Type B pancreatic cell (in vitro differentiated cells): ENCODE measurements at regions not wholly inside any gene's neighbourhood (a gene's known extent, or its start where the extent isn't known, plus 50 kb on each side); places are given as distances from the start of the nearest gene placed in this dataset.

Experiments used
- DNase-seq: peaks from one replicate; pipeline ENCODE4 v3.0.0; 2021; ENCODE audit warnings: mixed read lengths; ENCODE audit not compliant: unreplicated experiment; ENCODE audit errors: extremely low spot score
- H3K27ac Mint-ChIP-seq: 2 replicates; pipeline ENCODE4 v1.8.0; 2021; ENCODE audit warnings: mild to moderate bottlenecking, mixed read lengths
- H3K27me3 Mint-ChIP-seq: 2 replicates; pipeline ENCODE4 v1.8.0; 2021; ENCODE audit warnings: mixed read lengths
- H3K36me3 Mint-ChIP-seq: 2 replicates; pipeline ENCODE4 v1.8.0; 2021; ENCODE audit warnings: mixed read lengths
- H3K4me1 Mint-ChIP-seq: one replicate; pipeline ENCODE4 v1.8.0; 2021; ENCODE audit warnings: mixed read lengths; ENCODE audit not compliant: unreplicated experiment
- H3K4me3 Mint-ChIP-seq: 2 replicates; pipeline ENCODE4 v1.8.0; 2021; ENCODE audit warnings: mild to moderate bottlenecking, mixed read lengths
- H3K9me3 Mint-ChIP-seq: 2 replicates; pipeline ENCODE4 v1.8.0; 2021; ENCODE audit warnings: mixed read lengths
- TF ChIP-seq, protein P1 (sequence below): fragments of 200-600 bp; sonication (generic); conservative IDR thresholded peaks from 2 replicates; pipeline ENCODE4 v1.5.0; 2021; ENCODE audit warnings: antibody characterized with exemption, mild to moderate bottlenecking

DNA sequence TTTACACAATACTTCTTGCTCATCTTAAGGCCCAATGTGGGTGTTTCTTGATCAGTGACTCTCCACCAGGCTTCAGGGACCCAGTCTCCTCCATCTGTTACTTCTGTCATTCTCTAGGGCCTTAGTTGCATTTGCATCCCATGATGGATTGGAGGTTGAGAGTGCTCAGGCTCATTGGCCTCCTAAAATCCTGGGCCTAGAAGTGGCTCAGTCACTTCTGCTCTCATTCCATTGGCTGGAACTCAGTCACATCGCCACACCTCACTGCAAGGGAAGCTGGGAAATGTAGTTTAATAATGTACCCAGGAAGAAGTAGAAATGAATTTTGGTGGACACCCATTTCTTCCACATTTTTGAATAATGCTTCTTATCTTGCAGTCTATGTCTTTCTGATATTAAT, 223.5 kb downstream of the HRH4 start:
- H3K9me3 Mint-ChIP-seq = peaks cover 4% of the 10 kb centered on the region
- H3K4me1 Mint-ChIP-seq = no peaks in the 10 kb centered on the region
- TF ChIP-seq, protein P1, sequence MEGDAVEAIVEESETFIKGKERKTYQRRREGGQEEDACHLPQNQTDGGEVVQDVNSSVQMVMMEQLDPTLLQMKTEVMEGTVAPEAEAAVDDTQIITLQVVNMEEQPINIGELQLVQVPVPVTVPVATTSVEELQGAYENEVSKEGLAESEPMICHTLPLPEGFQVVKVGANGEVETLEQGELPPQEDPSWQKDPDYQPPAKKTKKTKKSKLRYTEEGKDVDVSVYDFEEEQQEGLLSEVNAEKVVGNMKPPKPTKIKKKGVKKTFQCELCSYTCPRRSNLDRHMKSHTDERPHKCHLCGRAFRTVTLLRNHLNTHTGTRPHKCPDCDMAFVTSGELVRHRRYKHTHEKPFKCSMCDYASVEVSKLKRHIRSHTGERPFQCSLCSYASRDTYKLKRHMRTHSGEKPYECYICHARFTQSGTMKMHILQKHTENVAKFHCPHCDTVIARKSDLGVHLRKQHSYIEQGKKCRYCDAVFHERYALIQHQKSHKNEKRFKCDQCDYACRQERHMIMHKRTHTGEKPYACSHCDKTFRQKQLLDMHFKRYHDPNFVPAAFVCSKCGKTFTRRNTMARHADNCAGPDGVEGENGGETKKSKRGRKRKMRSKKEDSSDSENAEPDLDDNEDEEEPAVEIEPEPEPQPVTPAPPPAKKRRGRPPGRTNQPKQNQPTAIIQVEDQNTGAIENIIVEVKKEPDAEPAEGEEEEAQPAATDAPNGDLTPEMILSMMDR = no peak
- no peak overlapping the region for H3K4me3 Mint-ChIP-seq
- peaks cover 4% of the 10 kb centered on the region for H3K27me3 Mint-ChIP-seq
- H3K36me3 Mint-ChIP-seq = no peaks in the 10 kb centered on the region
- H3K27ac Mint-ChIP-seq = no peak overlapping the region
- DNase-seq = no peak

DNA sequence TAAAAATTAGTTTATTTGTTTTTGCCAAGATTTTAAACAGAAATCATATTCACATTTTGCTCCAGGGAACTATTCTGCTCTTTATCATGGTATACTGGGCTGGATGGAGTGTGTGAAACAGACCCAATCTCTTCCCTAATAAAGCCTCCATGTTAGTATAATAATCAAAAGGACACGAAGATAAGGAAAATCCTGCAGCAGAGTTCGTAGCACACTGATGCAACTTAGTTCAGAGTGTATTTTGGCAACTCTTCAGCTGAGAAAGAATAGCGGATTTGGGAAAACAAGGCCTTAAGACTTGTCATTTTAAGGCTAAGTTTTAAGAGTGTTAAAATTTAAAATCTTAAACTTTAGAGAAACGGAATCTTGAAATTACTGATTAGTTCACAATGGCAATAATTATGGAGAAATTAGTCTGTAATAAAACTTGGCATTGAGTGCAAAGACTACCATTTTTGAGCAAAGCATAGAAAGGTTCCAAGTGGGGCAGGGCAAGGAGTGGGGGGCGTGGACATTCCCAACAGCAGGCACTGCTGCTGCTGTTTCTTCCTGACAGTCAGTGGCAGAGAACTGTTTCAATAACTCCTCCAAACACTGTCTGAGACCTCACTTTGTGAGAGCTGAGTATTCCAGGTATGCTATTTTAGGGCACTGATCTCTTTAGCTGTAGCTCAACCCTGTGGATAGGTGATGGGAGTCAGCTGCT, 225.0 kb downstream of the HRH4 start:
- Mint-ChIP-seq H3K9me3 (peaks cover 4% of the 10 kb centered on the region), H3K27me3 (peaks cover 3% of the 10 kb centered on the region), H3K4me1 (no peaks in the 10 kb centered on the region), H3K36me3 (no peaks in the 10 kb centered on the region), H3K27ac (no peak overlapping the region), H3K4me3 (no peak overlapping the region)
- TF ChIP-seq, protein P1 = no peak
- DNase-seq = no peak

DNA sequence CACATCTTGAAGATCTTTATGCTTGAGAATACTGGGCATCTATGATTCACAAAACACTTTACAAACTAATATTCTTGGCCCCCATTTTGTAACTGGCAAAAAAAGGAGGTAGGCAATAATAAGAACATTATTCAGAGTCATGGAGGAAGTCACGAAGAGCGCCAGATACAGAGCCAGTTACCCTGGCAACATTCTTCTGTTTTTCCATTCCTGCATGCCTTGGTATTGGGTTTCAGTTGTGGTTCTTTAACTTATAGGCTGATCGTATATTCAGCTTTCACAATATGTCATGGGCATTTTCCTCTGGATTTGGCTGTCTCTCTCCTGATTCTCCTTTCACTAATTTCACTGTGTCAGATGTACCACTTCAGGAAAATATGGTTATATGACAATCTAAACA, 234.7 kb downstream of the HRH4 start:
- DNase-seq = no peak
- TF ChIP-seq, protein P1 = no peak
- Mint-ChIP-seq H3K27me3 (peaks cover 19% of the 10 kb centered on the region), H3K36me3 (no peaks in the 10 kb centered on the region), H3K4me1 (peaks cover 7% of the 10 kb centered on the region), H3K9me3 (peaks cover 18% of the 10 kb centered on the region), H3K27ac (no peak overlapping the region), H3K4me3 (no peak overlapping the region)

DNA sequence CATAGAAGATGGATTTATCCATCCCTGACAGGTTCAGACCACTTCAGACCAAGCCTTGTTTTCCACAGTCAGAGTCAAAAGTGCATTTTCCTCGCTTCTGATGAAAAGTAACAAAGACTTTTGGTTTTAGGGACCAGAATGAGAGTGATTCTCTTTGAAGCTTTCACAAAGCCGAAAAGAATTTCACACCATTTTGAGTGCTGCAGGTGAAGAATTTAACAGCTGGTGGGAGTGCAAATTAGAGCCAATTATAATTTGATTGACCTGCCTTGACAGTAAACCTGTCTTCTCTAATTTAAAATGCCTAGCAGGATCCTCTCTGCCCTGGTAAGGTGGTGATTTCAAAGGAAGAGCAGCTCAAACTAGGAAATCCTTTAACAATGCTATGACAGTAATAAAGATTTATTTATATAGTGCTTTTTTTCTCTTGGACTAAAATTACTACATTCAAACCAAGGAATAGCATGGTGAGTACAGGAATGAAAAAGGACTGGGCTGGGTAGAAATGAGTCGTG, 241.6 kb downstream of the HRH4 start:
- H3K9me3 Mint-ChIP-seq = peaks cover 13% of the 10 kb centered on the region
- H3K27me3 Mint-ChIP-seq = peaks cover 20% of the 10 kb centered on the region
- no peak overlapping the region for H3K4me3 Mint-ChIP-seq
- TF ChIP-seq, protein P1 = no peak
- no peaks in the 10 kb centered on the region for H3K36me3 Mint-ChIP-seq
- no peaks in the 10 kb centered on the region for H3K4me1 Mint-ChIP-seq
- DNase-seq = no peak
- no peak overlapping the region for H3K27ac Mint-ChIP-seq

DNA sequence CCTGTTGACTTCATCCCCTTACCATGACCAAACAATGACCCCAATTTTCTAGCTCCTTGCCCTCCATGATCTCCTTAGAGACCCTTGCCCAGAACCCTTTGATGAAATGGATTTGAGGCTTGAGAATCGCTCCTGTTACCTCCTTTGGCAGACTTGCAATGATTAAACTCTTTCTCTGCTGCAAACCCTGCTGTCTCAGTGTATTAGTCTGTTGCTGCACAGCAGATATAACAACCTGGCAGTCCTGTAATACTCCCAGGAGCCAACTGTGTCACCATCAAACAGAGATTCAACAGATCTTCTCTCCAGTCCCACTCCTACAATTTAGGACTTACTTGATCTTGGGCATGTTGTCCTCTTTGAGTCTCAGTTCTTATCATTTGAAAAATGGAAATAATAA, 242.9 kb downstream of the HRH4 start:
- H3K27ac Mint-ChIP-seq = no peak overlapping the region

More for the DNA sequence above, 242.9 kb downstream of the HRH4 start:
- no peak for DNase-seq
- TF ChIP-seq, protein P1 = no peak
- H3K4me3 Mint-ChIP-seq = no peak overlapping the region
- H3K27me3 Mint-ChIP-seq = peaks cover 20% of the 10 kb centered on the region
- peaks cover 13% of the 10 kb centered on the region for H3K9me3 Mint-ChIP-seq
- no peaks in the 10 kb centered on the region for H3K36me3 Mint-ChIP-seq
- H3K4me1 Mint-ChIP-seq = no peaks in the 10 kb centered on the region
